ENCODE measurements at regions not wholly inside any gene's neighbourhood (a gene's known extent, or its start where the extent isn't known, plus 50 kb on each side); places are given as distances from the start of the nearest gene placed in this dataset.

DNA sequence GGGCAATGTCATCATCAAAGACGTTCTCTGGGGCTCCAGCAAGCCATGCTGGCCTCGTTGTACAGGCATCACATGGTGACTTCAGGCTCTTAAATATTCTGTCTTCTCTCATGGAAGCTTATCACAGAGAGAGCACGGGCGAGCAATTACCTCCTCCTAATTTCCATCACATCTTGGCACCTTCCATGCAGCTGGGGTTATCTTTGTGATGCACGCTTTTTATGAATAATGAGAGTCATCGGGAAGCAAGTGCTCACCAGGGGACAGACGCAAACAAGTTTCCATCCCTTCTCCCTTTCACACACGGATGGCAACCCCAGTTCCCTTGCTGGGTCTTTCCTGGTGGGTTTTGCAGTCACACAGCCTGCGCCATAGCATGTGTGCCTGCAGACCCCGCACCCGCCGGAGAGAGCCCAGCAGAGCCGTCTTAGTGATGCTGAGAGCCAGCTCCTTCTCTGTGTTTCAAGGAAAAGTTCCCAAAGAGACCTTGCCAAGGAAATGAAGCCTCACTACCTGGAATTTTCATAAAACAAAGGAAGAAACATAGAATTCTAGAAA is 116.3 kb upstream of the AFDN start:
- DNase-seq: no peak

DNA sequence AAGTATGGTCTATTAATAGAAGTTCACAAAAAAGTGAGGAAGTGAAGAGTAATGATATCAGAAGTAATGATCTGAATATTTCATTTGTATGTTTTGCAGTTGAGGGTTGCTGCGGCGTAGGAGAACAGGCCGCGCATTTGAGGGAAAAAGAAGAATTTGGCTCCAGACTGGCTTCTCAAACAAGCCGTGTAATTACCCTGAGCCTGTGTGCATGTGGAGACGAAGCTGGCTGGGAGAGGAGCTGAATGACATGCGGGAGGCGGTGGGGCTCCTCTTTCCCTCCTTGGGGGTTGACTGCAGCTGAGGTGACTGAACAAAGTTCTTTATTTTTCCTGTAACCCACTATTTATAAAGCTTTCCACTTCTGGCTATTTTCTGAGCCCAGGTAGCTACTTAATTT is 115.5 kb upstream of the AFDN start:
- DNase-seq: no peak

DNA sequence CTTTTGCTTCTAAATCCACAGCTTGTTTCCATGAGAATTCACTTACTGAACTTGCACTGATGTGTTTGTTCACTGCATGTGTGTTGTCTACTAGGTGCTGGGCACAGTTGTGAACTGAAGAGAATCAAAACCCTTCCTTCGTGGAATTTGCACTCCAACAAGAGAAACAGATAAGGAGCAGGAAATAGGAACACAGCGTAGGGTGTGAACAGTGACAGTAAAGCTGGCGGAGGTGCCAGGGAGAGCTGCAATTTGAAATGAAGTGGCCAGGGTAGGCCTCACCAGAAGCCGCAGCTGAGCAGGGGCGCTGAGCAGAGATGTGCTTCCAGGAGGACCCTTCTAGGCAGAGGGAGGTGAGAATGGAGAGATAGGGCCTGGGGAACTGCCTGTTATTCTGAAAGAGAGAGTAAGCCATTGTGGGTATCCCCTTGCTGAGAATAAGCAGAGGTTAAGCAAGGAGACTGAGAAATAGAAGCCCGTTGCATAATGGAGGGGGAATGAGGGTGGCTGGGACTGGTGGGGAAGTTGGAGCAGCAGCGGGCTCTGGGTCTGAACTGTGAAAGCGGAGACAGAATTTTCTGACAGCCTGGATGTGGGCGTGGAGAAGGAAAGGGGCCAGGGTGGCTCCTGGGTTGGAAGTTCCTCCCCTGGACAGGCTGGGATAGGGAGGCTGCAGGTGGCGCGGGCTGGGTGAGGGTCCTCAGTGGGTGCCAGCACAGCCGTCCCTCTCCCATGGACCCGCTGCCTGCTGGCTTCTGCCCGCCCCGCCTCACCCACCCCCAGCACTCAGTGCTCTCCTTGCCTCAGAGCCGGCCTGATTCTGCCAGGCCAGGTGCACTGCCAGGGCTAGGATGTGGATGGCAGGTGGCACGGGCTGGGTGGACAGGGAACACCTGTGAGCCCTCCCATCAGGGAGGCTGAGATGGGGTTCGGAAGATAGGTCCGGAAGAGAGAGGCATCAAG is 114.7 kb upstream of the AFDN start:
- no peak for DNase-seq

DNA sequence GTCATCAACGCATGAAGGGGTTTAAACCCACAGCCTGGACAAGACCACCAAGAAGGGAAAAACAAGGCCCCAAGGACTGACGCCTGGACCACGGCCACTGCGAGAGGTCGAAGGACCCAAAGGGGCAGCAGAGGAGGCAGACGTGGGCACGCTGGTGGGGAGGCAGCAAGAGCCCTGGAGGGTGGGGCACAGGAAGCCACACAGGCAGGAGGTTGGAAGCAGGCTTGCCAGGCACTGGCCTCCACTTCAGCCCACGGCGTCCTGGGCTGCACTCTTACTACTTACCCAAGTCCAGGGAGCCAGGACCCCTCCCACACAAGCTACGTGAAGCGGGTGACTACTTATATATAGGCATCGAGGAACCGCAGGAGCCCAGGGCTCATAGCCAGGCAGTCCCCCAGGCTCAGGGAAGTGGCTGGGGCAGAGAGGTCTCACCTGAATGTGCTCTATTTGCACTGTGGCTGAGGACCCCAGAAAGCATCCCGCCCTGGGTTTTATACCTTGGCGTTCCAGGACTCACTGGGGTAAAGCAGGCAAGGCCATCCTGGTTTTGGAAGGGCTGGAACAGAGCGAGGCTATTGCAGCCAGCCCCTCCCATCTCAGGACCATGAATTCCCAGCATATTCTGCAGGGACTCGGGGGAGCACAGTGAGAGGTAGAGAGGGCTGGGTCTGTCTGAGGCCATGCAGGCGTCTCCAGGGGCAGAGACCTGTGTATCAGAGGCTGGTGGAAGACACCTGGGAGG is 113.8 kb upstream of the AFDN start:
- DNase-seq: no peak

DNA sequence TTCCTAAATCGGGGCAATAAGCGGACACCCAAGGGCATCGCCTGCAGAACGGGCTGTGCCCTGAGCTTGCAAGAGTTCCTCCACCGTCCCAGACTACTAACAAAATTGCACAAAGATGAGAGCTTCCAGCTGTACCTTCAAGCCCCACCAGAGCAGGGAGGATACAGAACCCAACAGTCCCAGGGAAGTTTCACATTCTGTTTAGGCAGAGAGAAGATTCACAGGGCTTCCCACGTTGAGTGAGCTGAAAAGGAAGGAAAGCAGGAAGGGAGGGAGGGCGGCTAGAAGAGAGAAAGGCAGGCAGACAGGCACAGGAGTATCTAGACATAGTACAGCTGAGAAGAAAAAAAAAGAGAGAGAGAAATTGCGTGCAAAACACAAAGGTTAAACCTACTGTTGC is 112.6 kb upstream of the AFDN start:
- no peak for DNase-seq

DNA sequence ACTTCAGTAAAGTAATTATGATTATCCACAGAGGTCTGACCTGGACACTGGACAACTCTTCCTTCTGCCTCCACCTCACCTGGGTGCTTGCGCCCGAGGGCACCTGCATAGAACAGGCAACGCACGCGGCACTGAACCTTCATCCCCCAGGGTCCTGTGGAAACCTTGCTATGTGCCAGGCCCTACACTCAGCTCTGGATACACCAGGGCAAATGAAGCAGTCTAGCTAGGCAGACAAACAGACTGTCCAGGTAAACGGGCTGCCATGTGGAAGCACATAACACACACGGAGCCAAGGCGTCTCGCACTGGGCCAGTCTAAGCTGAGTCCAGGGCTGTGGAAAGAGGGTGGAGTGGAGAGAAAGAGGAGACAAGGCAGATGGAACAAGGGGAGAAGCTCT is 109.3 kb upstream of the AFDN start:
- no peak for DNase-seq

GRCh38 chr6:167717867-167718266 is 108.8 kb upstream of the AFDN start:
- no peak for DNase-seq

DNA sequence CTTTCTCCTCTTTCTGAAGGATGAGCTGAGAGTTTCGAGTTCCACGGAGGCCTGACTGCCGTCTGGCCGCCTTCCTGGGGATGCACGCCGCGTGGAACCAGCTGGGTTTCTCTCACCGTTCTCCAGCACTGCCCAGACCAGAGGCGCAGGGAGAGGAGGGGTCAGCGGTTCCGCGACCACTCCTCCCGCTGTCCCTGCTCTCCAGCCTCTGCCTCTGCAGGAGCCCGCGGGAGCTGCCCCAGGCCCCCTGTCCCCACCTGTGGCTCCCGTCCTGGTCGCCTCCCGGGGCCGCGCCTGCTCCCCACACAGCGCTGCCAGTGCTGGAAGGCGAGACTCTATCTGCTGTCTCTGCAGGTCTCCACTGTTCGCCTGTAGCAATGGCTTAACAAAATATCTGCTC is 106.8 kb upstream of the AFDN start:
- DNase-seq: no peak

DNA sequence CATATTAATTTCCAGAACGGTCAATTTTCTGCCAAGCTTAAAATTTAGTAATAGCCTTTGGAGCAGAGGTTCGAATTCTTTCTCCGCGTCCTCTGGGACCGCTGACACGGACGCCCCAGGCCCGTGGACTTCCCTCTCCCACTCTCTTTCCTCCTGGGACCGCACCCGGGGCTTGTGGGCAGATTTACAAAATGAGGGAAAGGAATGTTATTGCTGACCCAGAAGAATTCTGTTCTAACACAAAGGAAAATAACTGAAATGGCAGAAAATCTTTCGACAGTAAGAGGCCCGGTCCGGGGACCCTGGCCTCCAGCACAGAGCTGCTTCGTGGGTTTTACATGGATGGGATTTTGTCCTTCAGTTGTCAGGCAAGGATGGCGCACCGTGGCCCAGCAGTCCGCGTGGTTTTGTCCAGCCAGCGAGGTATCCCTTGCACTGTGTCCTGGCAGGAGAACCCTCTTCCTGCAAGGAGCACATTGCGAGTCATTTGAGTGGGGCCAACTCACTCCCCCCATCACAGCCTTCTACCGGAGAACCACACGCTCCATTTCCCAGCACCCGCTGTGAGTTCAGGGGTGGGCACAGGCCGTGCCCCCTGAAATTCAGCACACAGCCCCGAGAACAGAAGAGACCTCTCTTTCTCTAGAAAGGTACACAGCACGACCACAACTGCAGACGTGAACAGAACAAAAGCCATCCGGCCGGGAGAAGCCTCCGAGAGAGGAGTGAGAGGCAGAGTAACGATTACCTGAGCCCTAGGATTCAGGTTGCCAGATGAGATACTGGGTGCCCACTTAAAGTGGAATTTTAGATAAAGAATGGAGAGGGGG is 106.0 kb upstream of the AFDN start:
- no peak for DNase-seq

DNA sequence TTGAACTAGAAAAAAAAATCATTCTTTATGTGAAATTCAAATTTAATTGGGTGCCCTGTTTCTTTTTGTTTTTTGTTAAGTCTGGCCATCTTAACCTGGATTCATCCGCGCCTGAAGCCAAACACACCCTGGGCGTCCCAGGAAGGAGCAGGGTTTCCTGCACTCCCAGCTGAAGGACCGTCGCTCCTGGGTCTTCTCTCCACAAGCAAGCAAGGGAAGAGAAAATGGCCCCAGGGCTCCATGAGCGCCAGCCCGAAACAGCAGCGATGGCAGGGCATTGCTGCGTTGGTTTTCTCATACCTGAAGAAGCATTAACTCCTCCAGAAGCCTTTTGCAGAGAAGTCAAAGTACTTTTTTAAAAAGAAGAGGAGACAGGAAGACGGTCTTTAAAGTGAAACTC is 105.4 kb upstream of the AFDN start:
- DNase-seq: no peak

GRCh38 chr6:167722634-167723309 is 103.9 kb upstream of the AFDN start:
- DNase-seq: no peak

GRCh38 chr6:167726043-167726621 is 100.6 kb upstream of the AFDN start:
- DNase-seq: no peak

DNA sequence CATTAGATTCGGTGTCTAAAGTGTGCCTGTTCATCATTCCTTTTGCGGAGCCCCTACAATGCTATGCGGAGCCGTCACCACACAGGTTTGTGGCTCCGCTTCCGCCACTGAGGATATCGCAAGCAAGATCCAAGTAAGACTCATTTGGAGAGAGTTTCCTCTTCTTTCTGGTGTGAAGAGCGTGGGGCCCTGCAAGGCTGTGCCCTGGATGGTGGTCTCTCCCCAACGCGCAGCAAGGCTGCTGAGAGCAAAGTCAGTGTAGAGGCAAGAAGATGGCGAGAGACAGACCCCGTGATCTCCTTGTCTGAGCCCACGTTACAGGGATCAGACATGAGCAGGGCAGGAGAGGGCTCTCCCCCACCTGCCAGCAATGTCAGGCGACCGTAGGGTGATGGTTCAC is 96.3 kb upstream of the AFDN start:
- no peak for DNase-seq

DNA sequence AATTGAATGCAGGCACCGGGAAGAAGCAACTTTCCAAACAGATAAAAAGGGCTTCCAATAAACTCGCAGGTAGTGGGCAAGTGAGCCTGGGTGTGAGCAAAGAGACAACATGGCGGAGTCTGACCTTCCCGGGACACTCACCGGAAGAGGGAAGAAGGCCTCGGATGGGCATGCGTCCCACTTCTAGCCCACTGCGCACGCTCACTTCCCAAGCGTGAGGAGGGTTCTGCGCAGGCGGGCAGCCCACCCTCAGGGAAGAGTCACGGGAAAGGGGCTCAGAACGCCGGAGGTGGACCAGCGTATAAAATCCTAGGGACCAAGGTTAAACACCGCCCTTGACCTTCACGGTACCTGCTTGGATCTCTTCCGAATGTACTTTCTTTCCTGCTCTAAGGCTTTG is 95.5 kb upstream of the AFDN start:
- DNase-seq: no peak

DNA sequence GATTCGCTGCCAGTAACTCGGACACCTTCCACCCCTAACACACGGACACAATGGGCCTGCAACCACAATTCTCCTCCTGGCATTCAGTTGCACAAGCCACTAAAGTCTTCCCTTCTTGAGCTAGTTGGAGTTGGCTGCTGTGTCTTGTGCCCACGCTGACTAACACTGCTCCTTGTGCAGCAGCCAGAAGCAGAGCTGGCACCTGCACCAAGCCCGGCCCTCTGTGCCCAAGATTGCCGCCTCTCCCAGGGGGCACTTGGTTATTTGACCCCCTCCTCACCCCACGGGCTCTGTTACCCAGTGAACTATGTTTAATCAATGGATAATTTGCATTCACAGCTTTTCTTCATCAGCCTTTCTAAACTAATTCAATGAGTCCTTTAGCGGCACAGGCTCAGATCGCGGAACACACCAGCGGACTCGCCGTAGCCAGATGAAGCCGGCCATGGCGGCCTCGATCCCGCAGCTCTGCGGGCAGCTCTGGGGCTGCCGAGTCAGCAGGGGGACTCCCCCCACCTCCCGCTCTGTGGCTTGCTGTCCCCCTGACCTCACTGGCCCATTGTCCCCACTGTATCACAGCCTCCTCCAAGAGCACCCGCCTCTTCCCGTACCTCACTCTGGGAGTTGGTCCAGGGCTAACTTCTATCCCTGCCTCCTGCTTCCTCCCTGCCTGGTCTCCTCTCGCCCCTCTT is 94.8 kb upstream of the AFDN start:
- DNase-seq: no peak

DNA sequence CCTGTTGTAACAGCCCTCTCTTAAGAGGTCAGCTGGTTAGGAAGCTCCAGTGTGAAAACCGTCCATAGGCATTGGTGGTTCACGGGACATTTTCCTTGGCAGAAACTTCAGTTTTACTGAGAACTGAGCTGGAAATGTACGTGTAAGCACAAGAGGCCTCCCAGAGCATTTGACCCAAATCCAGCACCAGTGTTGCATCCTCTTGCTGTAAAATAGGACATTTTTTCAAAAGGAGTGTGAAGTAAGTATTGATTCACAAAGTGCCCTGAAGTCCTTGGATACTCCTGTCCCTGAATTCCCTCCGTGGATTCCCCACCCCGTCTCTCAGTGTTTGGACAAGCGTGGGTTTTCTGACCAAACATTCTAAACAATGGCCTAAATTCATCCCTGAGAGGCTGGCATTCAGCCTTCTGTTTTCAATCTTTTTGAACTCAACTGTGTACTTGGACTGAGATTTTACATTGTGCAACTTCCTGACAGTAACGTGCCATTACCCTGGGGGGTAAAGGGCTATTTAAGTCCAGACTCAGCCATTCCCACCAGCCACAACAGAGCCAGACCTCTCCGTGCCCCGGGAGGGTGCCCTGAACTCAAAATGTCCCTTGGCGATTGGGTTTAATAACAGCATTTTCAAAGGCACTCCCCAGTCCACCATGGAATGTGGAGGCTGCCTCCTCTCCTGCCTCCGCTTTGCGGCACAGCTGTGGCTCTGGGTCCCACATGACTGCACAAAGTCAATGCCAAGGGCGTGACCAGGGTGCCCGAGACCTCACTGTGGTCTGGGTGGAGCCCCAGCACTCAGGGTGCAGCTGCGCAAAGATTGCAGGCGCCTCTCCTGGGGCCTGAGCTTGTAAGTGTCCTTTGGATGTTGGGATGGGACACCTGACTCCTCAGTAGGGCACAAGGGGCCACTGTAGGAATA is 92.7 kb upstream of the AFDN start:
- DNase-seq: no peak

DNA sequence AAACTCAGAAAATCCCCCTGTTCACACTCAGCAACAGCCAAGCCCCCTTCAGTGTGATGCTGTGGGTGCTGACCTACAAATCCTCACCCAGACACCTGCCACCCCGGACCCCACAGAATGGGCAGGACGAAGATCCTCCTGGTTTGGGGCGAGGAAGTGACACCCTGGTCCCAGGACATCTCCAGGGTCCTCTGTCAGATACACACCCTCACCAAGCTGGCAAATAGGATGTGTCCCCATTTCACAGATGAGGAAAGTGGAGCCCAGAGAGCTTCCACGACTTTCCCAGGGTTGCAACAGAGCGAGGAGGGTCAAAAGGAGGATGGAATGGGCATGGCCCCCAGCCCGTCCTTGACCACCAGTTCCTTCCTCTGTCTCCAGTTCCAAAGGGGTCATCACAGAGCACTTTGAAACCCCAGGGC is 92.0 kb upstream of the AFDN start:
- DNase-seq: no peak

GRCh38 chr6:167735084-167735950 is 91.4 kb upstream of the AFDN start:
- DNase-seq: no peak

DNA sequence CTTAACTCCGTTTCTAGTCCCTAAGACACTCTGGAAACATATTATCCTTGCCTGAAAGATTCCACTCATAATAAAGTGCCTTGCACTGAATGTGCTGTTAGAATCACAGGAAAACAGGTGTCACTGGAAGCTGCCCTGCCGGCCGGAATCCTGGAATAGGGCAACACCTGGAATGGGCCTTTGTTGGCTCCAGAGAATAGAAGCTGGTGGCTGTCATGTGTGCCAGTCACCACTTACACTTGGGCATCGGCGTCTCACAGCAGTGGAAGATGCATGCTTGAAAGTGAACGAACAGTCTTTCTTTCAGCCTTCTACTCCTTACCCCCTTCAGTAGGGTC is 90.8 kb upstream of the AFDN start:
- DNase-seq: no peak
